ENCODE measurements at regions not wholly inside any gene's neighbourhood (a gene's known extent, or its start where the extent isn't known, plus 50 kb on each side); places are given as distances from the start of the nearest gene placed in this dataset.

DNA sequence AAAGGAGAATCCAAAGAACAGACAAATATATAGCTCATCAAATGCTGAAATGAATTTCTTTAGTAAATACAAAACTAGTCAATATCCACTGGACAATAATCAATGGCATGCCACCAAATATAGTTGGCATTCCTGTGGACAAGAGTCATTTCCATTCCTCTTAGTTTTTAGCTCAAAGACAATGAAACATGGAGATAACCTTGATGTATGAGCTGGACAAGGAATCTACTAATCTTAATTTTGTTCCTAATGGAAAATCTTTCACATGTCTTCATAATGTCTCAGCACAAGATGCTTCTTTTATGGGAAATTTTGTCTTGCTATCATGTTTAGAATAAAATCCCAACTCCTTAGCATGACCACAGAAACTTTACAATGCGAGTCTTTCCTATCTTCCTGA is 87.8 kb downstream of the PFDN4 start:
- Histone ChIP-seq H3K4me3 (ENCODE audit: low read depth in 2 of 2, low read length in 1 of 2) (no peak overlapping the region), H3K4me2 (no peak overlapping the region), H2AFZ (ENCODE audit: low read depth) (no peak overlapping the region), H3K4me1 (ENCODE audit: control insufficient read depth in 1 of 2, insufficient read depth in 2 of 2, low read depth in 1 of 2, low read length in 1 of 2) (0 out of 4 replicates have a peak, but pooled peaks cover 0 to 9% of the 10 kb centered on the region in 2 experiments), H3K27me3 (ENCODE audit: insufficient read depth) (no peaks in the 10 kb centered on the region), H3K9ac (no peak overlapping the region), H3K79me2 (ENCODE audit: insufficient read depth) (no peaks in the 10 kb centered on the region), H4K20me1 (ENCODE audit: insufficient read depth) (no peaks in the 10 kb centered on the region), H3F3A (replicated peaks; ENCODE audit: insufficient read depth) (peaks cover 20% of the 10 kb centered on the region), H3K9me3 (no peaks in the 10 kb centered on the region), H3K9me2 (no peaks in the 10 kb centered on the region), H3K36me3 (replicated peaks in 1 of 2; ENCODE audit: control insufficient read depth in 1 of 2, insufficient read depth in 2 of 2, low read length in 1 of 2) (no peaks in the 10 kb centered on the region), H3K27ac (ENCODE audit: low read depth in 2 of 2, low read length in 1 of 2) (no peak overlapping the region)
- no peak for DNase-seq
- CTCF ChIA-PET, result no interaction called here
- WGBS (ENCODE audit: low lambda C conversion rate), result 34% methylated on average over 1 of the region's 1 CpG
- POLR2A ChIA-PET, result no interaction called here
- TF ChIP-seq ZBTB33 (IDR thresholded peaks at IDR 0.05; ENCODE audit: borderline replicate concordance, low read depth), result no peak
- no peak for TF ChIP-seq POLR2AphosphoS5 (IDR thresholded peaks at IDR 0.05; ENCODE audit: low read depth, low read length)
- no peak for TF ChIP-seq RCOR1 (IDR thresholded peaks at IDR 0.05; ENCODE audit: low read length)
- TF ChIP-seq NRF1 (IDR thresholded peaks at IDR 0.05; ENCODE audit: low read depth, low read length), result no peak
- no peak for TF ChIP-seq EZH2phosphoT487 (IDR thresholded peaks at IDR 0.05; ENCODE audit: borderline replicate concordance, low read depth)
- TF ChIP-seq JUND (IDR thresholded peaks at IDR 0.05), result no peak
- no peak for TF ChIP-seq SIN3A (IDR thresholded peaks at IDR 0.05; ENCODE audit: borderline replicate concordance, low read depth, low read length)
- no peak for TF ChIP-seq GABPA (IDR thresholded peaks at IDR 0.05; ENCODE audit: low read depth)
- TF ChIP-seq, protein P1, sequence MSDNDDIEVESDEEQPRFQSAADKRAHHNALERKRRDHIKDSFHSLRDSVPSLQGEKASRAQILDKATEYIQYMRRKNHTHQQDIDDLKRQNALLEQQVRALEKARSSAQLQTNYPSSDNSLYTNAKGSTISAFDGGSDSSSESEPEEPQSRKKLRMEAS (IDR thresholded peaks at IDR 0.05; ENCODE audit: low read depth), result no peak
- TF ChIP-seq FOXM1 (IDR thresholded peaks at IDR 0.05; ENCODE audit: low read depth), result no peak
- no peak for TF ChIP-seq FOXJ3 (CRISPR knock-in tag; IDR thresholded peaks at IDR 0.05)
- no peak for TF ChIP-seq RXRA (IDR thresholded peaks at IDR 0.05; ENCODE audit: borderline replicate concordance, low read depth)
- no peak for TF ChIP-seq IRF3 (IDR thresholded peaks at IDR 0.05; ENCODE audit: low read depth, low read length)
- TF ChIP-seq MEF2A (IDR thresholded peaks at IDR 0.05; ENCODE audit: borderline replicate concordance, low read depth), result no peak

GRCh38 chr20:54305421-54305820 is 97.5 kb downstream of the PFDN4 start:
- H3F3A ChIP-seq (replicated peaks; ENCODE audit: insufficient read depth), result no peaks in the 10 kb centered on the region
- POLR2A ChIA-PET, result no interaction called here
- CTCF ChIA-PET, result no interaction called here
- H3K4me1 ChIP-seq (ENCODE audit: control insufficient read depth in 1 of 2, insufficient read depth in 2 of 2, low read depth in 1 of 2, low read length in 1 of 2), result 0 out of 4 replicates have a peak, but pooled peaks cover 0 to 3% of the 10 kb centered on the region in 2 experiments
- no peaks in the 10 kb centered on the region for H4K20me1 ChIP-seq (ENCODE audit: insufficient read depth)
- TF ChIP-seq, protein P2, sequence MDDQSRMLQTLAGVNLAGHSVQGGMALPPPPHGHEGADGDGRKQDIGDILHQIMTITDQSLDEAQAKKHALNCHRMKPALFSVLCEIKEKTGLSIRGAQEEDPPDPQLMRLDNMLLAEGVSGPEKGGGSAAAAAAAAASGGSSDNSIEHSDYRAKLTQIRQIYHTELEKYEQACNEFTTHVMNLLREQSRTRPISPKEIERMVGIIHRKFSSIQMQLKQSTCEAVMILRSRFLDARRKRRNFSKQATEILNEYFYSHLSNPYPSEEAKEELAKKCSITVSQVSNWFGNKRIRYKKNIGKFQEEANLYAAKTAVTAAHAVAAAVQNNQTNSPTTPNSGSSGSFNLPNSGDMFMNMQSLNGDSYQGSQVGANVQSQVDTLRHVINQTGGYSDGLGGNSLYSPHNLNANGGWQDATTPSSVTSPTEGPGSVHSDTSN (IDR thresholded peaks at IDR 0.05), result peak; percentile 29; the same call in 1 of the 2 replicates
- no peak for TF ChIP-seq NRF1 (IDR thresholded peaks at IDR 0.05; ENCODE audit: low read depth, low read length)
- H3K79me2 ChIP-seq (ENCODE audit: insufficient read depth), result no peaks in the 10 kb centered on the region
- H3K9me3 ChIP-seq, result no peaks in the 10 kb centered on the region
- H3K4me3 ChIP-seq (ENCODE audit: low read depth in 2 of 2, low read length in 1 of 2), result no peak overlapping the region
- no peaks in the 10 kb centered on the region for H3K27me3 ChIP-seq (ENCODE audit: insufficient read depth)
- no peaks in the 10 kb centered on the region for H3K36me3 ChIP-seq (replicated peaks in 1 of 2; ENCODE audit: control insufficient read depth in 1 of 2, insufficient read depth in 2 of 2, low read length in 1 of 2)
- H2AFZ ChIP-seq (ENCODE audit: low read depth), result no peak overlapping the region
- H3K9me2 ChIP-seq, result no peaks in the 10 kb centered on the region
- H3K4me2 ChIP-seq, result no peak overlapping the region
- no peak overlapping the region for H3K27ac ChIP-seq (ENCODE audit: low read depth in 2 of 2, low read length in 1 of 2)
- DNase-seq, result no peak
- WGBS (ENCODE audit: low lambda C conversion rate), result 14% methylated on average over 7 of the region's 7 CpGs
- no peak overlapping the region for H3K9ac ChIP-seq

All from SK-N-SH (cell line).